ENCODE measurements at regions not wholly inside any gene's neighbourhood (a gene's known extent, or its start where the extent isn't known, plus 50 kb on each side); places are given as distances from the start of the nearest gene placed in this dataset.

DNA sequence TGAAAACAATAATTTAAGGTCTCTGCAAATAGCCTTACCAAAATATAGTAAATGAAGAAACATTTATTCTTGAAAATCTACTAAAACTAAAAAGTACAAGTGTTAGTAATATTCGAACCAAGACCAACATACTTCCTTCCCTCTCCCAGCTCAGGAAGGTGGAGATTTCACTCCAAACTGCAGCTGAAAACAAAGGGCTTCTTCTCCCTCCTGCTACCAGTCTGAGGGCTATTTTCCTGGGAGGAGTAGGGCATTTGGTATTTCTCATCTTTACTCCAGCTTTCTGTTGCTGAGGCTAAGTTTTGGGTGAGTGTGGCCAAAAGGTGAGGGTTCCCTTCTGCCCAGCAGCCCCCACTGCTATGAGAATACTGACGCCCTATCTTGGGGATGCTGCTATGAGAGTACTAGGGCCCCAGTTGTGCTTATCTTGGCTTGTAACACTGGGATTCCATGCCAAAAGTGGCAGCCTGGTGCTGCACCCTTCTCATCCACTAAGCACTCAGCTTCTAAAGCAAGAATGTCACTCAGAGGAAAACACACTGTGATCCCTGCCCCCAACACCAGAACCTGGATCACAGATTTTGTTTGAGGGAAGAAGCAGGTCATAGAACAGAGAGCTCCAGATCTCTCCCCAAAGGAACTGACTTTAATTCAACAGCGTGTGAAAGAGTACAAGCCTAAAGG, 130.7 kb upstream of the KLF7 start:
- SMC1A ChIA-PET (ENCODE audit: uncharacterized antibody, unreplicated experiment): interaction anchor here (2.3 kb wide), 1 partner anchor 12 kb away, joined by 8 read pairs; no protein-coding TSS in a partner anchor
- Histone ChIP-seq H4K20me1 (ENCODE audit: control insufficient read depth, insufficient read depth) (no peaks in the 10 kb centered on the region), H3K27me3 (replicated peaks in 1 of 2; ENCODE audit: control insufficient read depth in 2 of 2, insufficient read depth in 2 of 2, low read length in 1 of 2) (no peaks in the 10 kb centered on the region), H3K9me3 (replicated peaks; ENCODE audit: control insufficient read depth, insufficient read depth, low read length) (no peaks in the 10 kb centered on the region; the same call in 2 of the 3 replicates), H2AFZ (ENCODE audit: control insufficient read depth, low read depth, low read length) (no peak overlapping the region), H3K4me3 (no peak overlapping the region), H3K4me2 (ENCODE audit: control insufficient read depth, insufficient read depth) (no peak overlapping the region), H3K36me3 (ENCODE audit: control insufficient read depth in 2 of 2, insufficient read depth in 2 of 2, low read length in 1 of 2) (no peaks in the 10 kb centered on the region), H3K79me2 (ENCODE audit: control insufficient read depth, insufficient read depth, low read length) (no peaks in the 10 kb centered on the region), H3K4me1 (ENCODE audit: control insufficient read depth, insufficient read depth, low read length) (peaks cover 8% of the 10 kb centered on the region; the same call in 1 of the 2 replicates), H3K9ac (ENCODE audit: control insufficient read depth, insufficient read depth, low read length) (no peak overlapping the region), H3K27ac (ENCODE audit: control insufficient read depth, insufficient read depth) (no peak overlapping the region)
- WGBS (ENCODE audit: insufficient coverage, insufficient replicate concordance, low lambda C conversion rate, missing lambda C conversion rate): 80% methylated on average over 3 of the region's 3 CpGs
- no peak for TF ChIP-seq RAD21 (IDR thresholded peaks at IDR 0.05; ENCODE audit: insufficient read depth, low read depth, low read length)
- TF ChIP-seq, protein P1, sequence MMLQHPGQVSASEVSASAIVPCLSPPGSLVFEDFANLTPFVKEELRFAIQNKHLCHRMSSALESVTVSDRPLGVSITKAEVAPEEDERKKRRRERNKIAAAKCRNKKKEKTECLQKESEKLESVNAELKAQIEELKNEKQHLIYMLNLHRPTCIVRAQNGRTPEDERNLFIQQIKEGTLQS (IDR thresholded peaks at IDR 0.05; ENCODE audit: borderline replicate concordance, extremely low read depth, low read depth, low read length): no peak
- intact Hi-C loops (cut with micrococcal nuclease; ENCODE audit: unreplicated experiment): no loop called here
- CTCF ChIA-PET: interaction anchor here (1.4 to 1.6 kb wide), 2 partner anchors 10 to 175 kb away, joined by 3 to 4 read pairs; no protein-coding TSS in a partner anchor
- no TSS peak for BruUV-seq (replicated peaks)
- FAIRE-seq (no peak), ATAC-seq (no peak), DNase-seq (ENCODE audit: low read depth, low spot score) (no peak)
- RAD21 ChIA-PET (ENCODE audit: unreplicated experiment): no interaction called here
- in situ Hi-C loops (cut with MboI): no loop called here
- POLR2A ChIA-PET: no interaction called here

GRCh38 chr2:207300817-207301216, 135.1 kb upstream of the KLF7 start:
- H3K9me3 ChIP-seq (replicated peaks; ENCODE audit: control insufficient read depth, insufficient read depth, low read length): no peaks in the 10 kb centered on the region
- H3K4me3 ChIP-seq: no peak overlapping the region
- no peak for DNase-seq (ENCODE audit: low read depth, low spot score)
- no peak for ATAC-seq
- FAIRE-seq: no peak
- H2AFZ ChIP-seq (ENCODE audit: control insufficient read depth, low read depth, low read length): no peak overlapping the region
- H3K4me2 ChIP-seq (ENCODE audit: control insufficient read depth, insufficient read depth): no peak overlapping the region
- no peaks in the 10 kb centered on the region for H3K36me3 ChIP-seq (ENCODE audit: control insufficient read depth in 2 of 2, insufficient read depth in 2 of 2, low read length in 1 of 2)
- H3K9ac ChIP-seq (ENCODE audit: control insufficient read depth, insufficient read depth, low read length): no peak overlapping the region
- no peaks in the 10 kb centered on the region for H3K27me3 ChIP-seq (replicated peaks in 1 of 2; ENCODE audit: control insufficient read depth in 2 of 2, insufficient read depth in 2 of 2, low read length in 1 of 2)
- TF ChIP-seq ZNF207 (IDR thresholded peaks at IDR 0.05; ENCODE audit: borderline replicate concordance) (no peak), HDGF (IDR thresholded peaks at IDR 0.05) (no peak)
- TF ChIP-seq, protein P2, sequence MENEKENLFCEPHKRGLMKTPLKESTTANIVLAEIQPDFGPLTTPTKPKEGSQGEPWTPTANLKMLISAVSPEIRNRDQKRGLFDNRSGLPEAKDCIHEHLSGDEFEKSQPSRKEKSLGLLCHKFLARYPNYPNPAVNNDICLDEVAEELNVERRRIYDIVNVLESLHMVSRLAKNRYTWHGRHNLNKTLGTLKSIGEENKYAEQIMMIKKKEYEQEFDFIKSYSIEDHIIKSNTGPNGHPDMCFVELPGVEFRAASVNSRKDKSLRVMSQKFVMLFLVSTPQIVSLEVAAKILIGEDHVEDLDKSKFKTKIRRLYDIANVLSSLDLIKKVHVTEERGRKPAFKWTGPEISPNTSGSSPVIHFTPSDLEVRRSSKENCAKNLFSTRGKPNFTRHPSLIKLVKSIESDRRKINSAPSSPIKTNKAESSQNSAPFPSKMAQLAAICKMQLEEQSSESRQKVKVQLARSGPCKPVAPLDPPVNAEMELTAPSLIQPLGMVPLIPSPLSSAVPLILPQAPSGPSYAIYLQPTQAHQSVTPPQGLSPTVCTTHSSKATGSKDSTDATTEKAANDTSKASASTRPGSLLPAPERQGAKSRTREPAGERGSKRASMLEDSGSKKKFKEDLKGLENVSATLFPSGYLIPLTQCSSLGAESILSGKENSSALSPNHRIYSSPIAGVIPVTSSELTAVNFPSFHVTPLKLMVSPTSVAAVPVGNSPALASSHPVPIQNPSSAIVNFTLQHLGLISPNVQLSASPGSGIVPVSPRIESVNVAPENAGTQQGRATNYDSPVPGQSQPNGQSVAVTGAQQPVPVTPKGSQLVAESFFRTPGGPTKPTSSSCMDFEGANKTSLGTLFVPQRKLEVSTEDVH (IDR thresholded peaks at IDR 0.05; ENCODE audit: low read depth, partially characterized antibody): no peak
- TF ChIP-seq, protein P3, sequence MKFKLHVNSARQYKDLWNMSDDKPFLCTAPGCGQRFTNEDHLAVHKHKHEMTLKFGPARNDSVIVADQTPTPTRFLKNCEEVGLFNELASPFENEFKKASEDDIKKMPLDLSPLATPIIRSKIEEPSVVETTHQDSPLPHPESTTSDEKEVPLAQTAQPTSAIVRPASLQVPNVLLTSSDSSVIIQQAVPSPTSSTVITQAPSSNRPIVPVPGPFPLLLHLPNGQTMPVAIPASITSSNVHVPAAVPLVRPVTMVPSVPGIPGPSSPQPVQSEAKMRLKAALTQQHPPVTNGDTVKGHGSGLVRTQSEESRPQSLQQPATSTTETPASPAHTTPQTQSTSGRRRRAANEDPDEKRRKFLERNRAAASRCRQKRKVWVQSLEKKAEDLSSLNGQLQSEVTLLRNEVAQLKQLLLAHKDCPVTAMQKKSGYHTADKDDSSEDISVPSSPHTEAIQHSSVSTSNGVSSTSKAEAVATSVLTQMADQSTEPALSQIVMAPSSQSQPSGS (IDR thresholded peaks at IDR 0.05; ENCODE audit: low read length): no peak
- in situ Hi-C loops (cut with MboI): no loop called here
- POLR2A ChIA-PET: no interaction called here
- no TSS peak for BruUV-seq (replicated peaks)
- 100% methylated on average over 1 of the region's 1 CpG for WGBS (ENCODE audit: insufficient coverage, insufficient replicate concordance, low lambda C conversion rate, missing lambda C conversion rate)
- no peaks in the 10 kb centered on the region for H4K20me1 ChIP-seq (ENCODE audit: control insufficient read depth, insufficient read depth)
- RAD21 ChIA-PET (ENCODE audit: unreplicated experiment): no interaction called here
- H3K4me1 ChIP-seq (ENCODE audit: control insufficient read depth, insufficient read depth, low read length): no peaks in the 10 kb centered on the region
- H3K79me2 ChIP-seq (ENCODE audit: control insufficient read depth, insufficient read depth, low read length): no peaks in the 10 kb centered on the region
- intact Hi-C loops (cut with micrococcal nuclease; ENCODE audit: unreplicated experiment): no loop called here
- SMC1A ChIA-PET (ENCODE audit: uncharacterized antibody, unreplicated experiment): interaction anchor here (1.1 to 2.5 kb wide), 2 partner anchors 11 to 172 kb away, joined by 3 to 10 read pairs; no protein-coding TSS in a partner anchor
- H3K27ac ChIP-seq (ENCODE audit: control insufficient read depth, insufficient read depth): no peak overlapping the region
- CTCF ChIA-PET: no interaction called here

Data from GM12878 (cell line).